ENCODE measurements at regions not wholly inside any gene's neighbourhood (a gene's known extent, or its start where the extent isn't known, plus 50 kb on each side); places are given as distances from the start of the nearest gene placed in this dataset.

DNA sequence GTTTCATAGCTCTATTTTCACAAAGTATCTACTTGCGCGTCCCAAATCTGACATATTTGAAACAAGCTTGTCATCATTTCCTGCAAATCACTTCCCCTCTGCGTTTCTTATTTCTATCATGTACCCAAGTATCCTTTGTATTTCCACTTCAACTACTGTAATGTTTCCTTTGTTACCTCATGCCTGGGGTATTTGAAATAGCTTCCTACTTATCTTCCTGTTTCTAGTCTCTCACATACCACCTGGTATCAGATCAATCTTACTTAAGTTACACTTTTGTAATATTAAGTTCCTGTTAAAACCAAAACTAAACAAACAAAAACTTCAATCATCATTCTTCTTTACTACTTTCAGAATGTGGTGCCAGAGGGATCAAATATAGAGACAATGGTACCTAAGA, 93.6 kb upstream of the SMAD1 start:
- intact Hi-C loops (cut with micrococcal nuclease; ENCODE audit: unreplicated experiment), result no loop called here
- no peak for DNase-seq
- Mint-ChIP-seq H3K36me3 (ENCODE audit: insufficient read depth, unreplicated experiment) (no peaks in the 10 kb centered on the region), H3K27me3 (ENCODE audit: unreplicated experiment) (no peaks in the 10 kb centered on the region), H3K4me3 (ENCODE audit: low read depth, unreplicated experiment) (no peak overlapping the region), H3K9me3 (ENCODE audit: low read depth, unreplicated experiment) (peaks cover 3% of the 10 kb centered on the region), H3K4me1 (ENCODE audit: low read depth, unreplicated experiment) (peaks cover 16% of the 10 kb centered on the region), H3K27ac (ENCODE audit: unreplicated experiment) (peak overlapping the region; percentile 72)
- TF ChIP-seq CTCF (IDR thresholded peaks at IDR 0.05; ENCODE audit: unreplicated experiment), result no peak
- no TSS peak for BruUV-seq (replicated peaks)
- CTCF ChIA-PET, result interaction anchor here (0.5 kb wide), 1 partner anchor 604 kb away, joined by 7 read pairs; no protein-coding TSS in a partner anchor

DNA sequence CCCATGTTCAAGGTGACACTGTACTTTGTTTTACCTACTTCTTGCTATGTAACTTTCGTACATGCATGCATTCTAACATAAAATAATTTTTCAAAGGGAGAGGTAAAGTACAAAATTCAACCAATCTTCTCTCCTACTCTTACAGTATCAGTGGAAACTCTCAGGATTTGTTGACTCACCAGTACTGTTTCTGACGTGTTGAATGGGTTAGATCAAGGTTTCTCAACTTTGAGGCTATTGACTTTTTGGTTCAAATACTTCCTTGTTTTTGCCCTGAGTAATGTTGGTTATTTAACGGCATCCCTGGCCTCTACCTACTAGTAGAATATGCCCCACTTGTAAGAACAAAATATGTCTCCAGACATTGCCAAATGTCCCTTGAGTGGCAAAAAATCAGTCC, 94.6 kb upstream of the SMAD1 start:
- H3K27me3 Mint-ChIP-seq (ENCODE audit: unreplicated experiment), result no peaks in the 10 kb centered on the region
- no peak for TF ChIP-seq CTCF (IDR thresholded peaks at IDR 0.05; ENCODE audit: unreplicated experiment)
- intact Hi-C loops (cut with micrococcal nuclease; ENCODE audit: unreplicated experiment), result no loop called here
- no TSS peak for BruUV-seq (replicated peaks)
- no peak overlapping the region for H3K4me3 Mint-ChIP-seq (ENCODE audit: low read depth, unreplicated experiment)
- H3K4me1 Mint-ChIP-seq (ENCODE audit: low read depth, unreplicated experiment), result peaks cover 16% of the 10 kb centered on the region
- CTCF ChIA-PET, result no interaction called here
- H3K9me3 Mint-ChIP-seq (ENCODE audit: low read depth, unreplicated experiment), result peaks cover 3% of the 10 kb centered on the region
- DNase-seq, result peak; percentile 1
- H3K36me3 Mint-ChIP-seq (ENCODE audit: insufficient read depth, unreplicated experiment), result no peaks in the 10 kb centered on the region
- peak overlapping the region; percentile 72 for H3K27ac Mint-ChIP-seq (ENCODE audit: unreplicated experiment)

GRCh38 chr4:145381163-145381562, 100.5 kb upstream of the SMAD1 start:
- intact Hi-C loops (cut with micrococcal nuclease; ENCODE audit: unreplicated experiment), result no loop called here
- TF ChIP-seq CTCF (IDR thresholded peaks at IDR 0.05; ENCODE audit: unreplicated experiment), result no peak
- CTCF ChIA-PET, result no interaction called here
- no TSS peak for BruUV-seq (replicated peaks)
- no peak overlapping the region for H3K4me3 Mint-ChIP-seq (ENCODE audit: low read depth, unreplicated experiment)
- H3K36me3 Mint-ChIP-seq (ENCODE audit: insufficient read depth, unreplicated experiment), result no peaks in the 10 kb centered on the region
- H3K27ac Mint-ChIP-seq (ENCODE audit: unreplicated experiment), result no peak overlapping the region
- peaks cover 8% of the 10 kb centered on the region for H3K4me1 Mint-ChIP-seq (ENCODE audit: low read depth, unreplicated experiment)
- H3K9me3 Mint-ChIP-seq (ENCODE audit: low read depth, unreplicated experiment), result peaks cover 3% of the 10 kb centered on the region
- DNase-seq, result no peak
- H3K27me3 Mint-ChIP-seq (ENCODE audit: unreplicated experiment), result no peaks in the 10 kb centered on the region

DNA sequence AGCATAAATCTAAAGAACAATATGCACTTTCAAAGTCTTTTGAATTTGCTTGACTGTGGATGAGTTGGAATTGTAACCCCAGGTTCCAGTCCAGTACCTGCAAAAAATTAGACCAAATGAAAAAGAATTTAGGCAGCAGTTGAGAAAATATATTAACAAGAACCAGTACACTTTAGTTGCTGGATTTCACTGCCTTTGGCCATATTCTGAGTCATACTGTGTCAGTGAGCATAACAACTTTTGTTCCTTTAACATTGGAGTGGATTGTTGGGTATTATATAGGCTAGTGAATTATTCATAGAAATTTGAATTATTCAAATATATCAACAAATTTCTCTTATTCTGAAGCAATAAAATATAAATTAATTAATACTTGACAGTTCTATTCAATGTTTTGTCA, 101.5 kb upstream of the SMAD1 start:
- DNase-seq, result no peak
- intact Hi-C loops (cut with micrococcal nuclease; ENCODE audit: unreplicated experiment), result no loop called here
- Mint-ChIP-seq H3K4me3 (ENCODE audit: low read depth, unreplicated experiment) (no peak overlapping the region), H3K27ac (ENCODE audit: unreplicated experiment) (no peak overlapping the region), H3K36me3 (ENCODE audit: insufficient read depth, unreplicated experiment) (no peaks in the 10 kb centered on the region), H3K4me1 (ENCODE audit: low read depth, unreplicated experiment) (peaks cover 9% of the 10 kb centered on the region), H3K9me3 (ENCODE audit: low read depth, unreplicated experiment) (peaks cover 3% of the 10 kb centered on the region), H3K27me3 (ENCODE audit: unreplicated experiment) (no peaks in the 10 kb centered on the region)
- TF ChIP-seq CTCF (IDR thresholded peaks at IDR 0.05; ENCODE audit: unreplicated experiment), result no peak
- CTCF ChIA-PET, result no interaction called here
- no TSS peak for BruUV-seq (replicated peaks)

GRCh38 chr4:145375416-145375815, 106.2 kb upstream of the SMAD1 start:
- Mint-ChIP-seq H3K36me3 (ENCODE audit: insufficient read depth, unreplicated experiment) (no peaks in the 10 kb centered on the region), H3K4me3 (ENCODE audit: low read depth, unreplicated experiment) (no peak overlapping the region), H3K4me1 (ENCODE audit: low read depth, unreplicated experiment) (peaks cover 9% of the 10 kb centered on the region), H3K27ac (ENCODE audit: unreplicated experiment) (no peak overlapping the region), H3K9me3 (ENCODE audit: low read depth, unreplicated experiment) (no peaks in the 10 kb centered on the region), H3K27me3 (ENCODE audit: unreplicated experiment) (no peaks in the 10 kb centered on the region)
- CTCF ChIA-PET, result no interaction called here
- no peak for DNase-seq
- TF ChIP-seq CTCF (IDR thresholded peaks at IDR 0.05; ENCODE audit: unreplicated experiment), result no peak
- intact Hi-C loops (cut with micrococcal nuclease; ENCODE audit: unreplicated experiment), result no loop called here
- no TSS peak for BruUV-seq (replicated peaks)
